HepG2 (cell line): ENCODE measurements at regions not wholly inside any gene's neighbourhood (a gene's known extent, or its start where the extent isn't known, plus 50 kb on each side); places are given as distances from the start of the nearest gene placed in this dataset.

Experiments used
- ATAC-seq: fragments of 200-7000 bp; cut with Tn5 transposase; 3 replicates; pipeline ENCODE4 v1.9.1; 2020; ENCODE audit warnings: mild to moderate bottlenecking, moderate library complexity
- BruUV-seq: library from RNA; stranded (reverse); fragments of 400-500 nt; replicated peaks from 2 replicates; lab custom pipeline; 2021; lab: Mats Ljungman, UMichigan
- CTCF ChIA-PET: fragments of 300-600 bp; formaldehyde crosslinking; extraction: SDS; loops from one replicate; lab custom pipeline; 2021; ENCODE audit warnings: low total read pairs, inconsistent platforms, low intra/inter-chr PET ratio; lab: Yijun Ruan, JAX
- POLR2A ChIA-PET: fragments of 350-600 bp; sonication (Branson Sonifier 250); formaldehyde crosslinking; loops from one replicate; lab custom pipeline; 2020; ENCODE audit warnings: antibody characterized with exemption, inconsistent platforms; lab: Yijun Ruan, JAX
- DNase-seq: peaks from one replicate; pipeline ENCODE4 v3.0.0-alpha.2; 2015; ENCODE audit warnings: low spot score
- FAIRE-seq: peaks from 3 replicates; lab custom pipeline; 2011; peaks lifted over from hg19 to GRCh38; lab: Jason Lieb, UNC
- H2AFZ ChIP-seq: one replicate; pipeline ENCODE4 v1.6.1; 2011; ENCODE audit warnings: low read length, inconsistent platforms
- H3K27ac ChIP-seq: fragments of 300-600 bp; 3 replicates; pipeline ENCODE4 v1.8.0; 2011; ENCODE audit warnings: mixed run types, mild to moderate bottlenecking, mixed read lengths, low read length, inconsistent platforms; ENCODE audit not compliant: insufficient read depth; ENCODE audit errors: extremely low read length
- H3K27me3 ChIP-seq, 2 experiments: fragments of 200-600 bp in 1 of 2; 2 replicates in 1 of 2; 3 replicates in 1 of 2; pipeline versions ENCODE4 v1.6.0 to v1.8.0; 2011; ENCODE audit warnings: low read length in 2 of 2, mild to moderate bottlenecking in 2 of 2, moderate library complexity in 2 of 2, inconsistent platforms in 1 of 2; ENCODE audit not compliant: insufficient read depth in 2 of 2, control insufficient read depth in 1 of 2
- H3K36me3 ChIP-seq, 2 experiments: fragments of 200-600 bp in 1 of 2; replicated peaks in 1 of 2; 2 replicates in 1 of 2; 3 replicates in 1 of 2; pipeline versions ENCODE4 v1.5.1 to v1.8.0; 2011; ENCODE audit warnings: low read length in 2 of 2, inconsistent platforms in 1 of 2; ENCODE audit not compliant: insufficient read depth in 2 of 2, control insufficient read depth in 1 of 2
- H3K4me1 ChIP-seq: 2 replicates; pipeline ENCODE4 v1.5.1; 2012; ENCODE audit warnings: low read length, inconsistent platforms; ENCODE audit not compliant: insufficient read depth
- H3K4me2 ChIP-seq: 2 replicates; pipeline ENCODE4 v1.6.0; 2011; ENCODE audit warnings: low read depth, low read length, inconsistent platforms
- H3K4me3 ChIP-seq, 3 experiments: fragments of 200-600 bp in 1 of 3; sonication (generic), shearing (Covaris generic) in 1 of 3; replicated peaks in 1 of 3; 2 replicates each; pipeline ENCODE4 v1.5.1; 2011 to 2016; ENCODE audit warnings: low read length in 3 of 3, inconsistent platforms in 2 of 3, low read depth in 2 of 3, mild to moderate bottlenecking in 2 of 3, control low read depth in 1 of 3, mixed read lengths in 1 of 3; ENCODE audit not compliant: insufficient read depth in 1 of 3
- H3K79me2 ChIP-seq: one replicate; pipeline ENCODE4 v1.6.1; 2011; ENCODE audit warnings: low read length, inconsistent platforms; ENCODE audit not compliant: insufficient read depth
- H3K9ac ChIP-seq: 2 replicates; pipeline ENCODE4 v1.6.0; 2011; ENCODE audit warnings: mild to moderate bottlenecking, low read depth, low read length, inconsistent platforms; ENCODE audit not compliant: insufficient read depth
- H3K9me3 ChIP-seq: 2 replicates; pipeline ENCODE4 v1.5.1; 2012; ENCODE audit warnings: mild to moderate bottlenecking, low read length
- H4K20me1 ChIP-seq: 2 replicates; pipeline ENCODE4 v1.6.0; 2011; ENCODE audit warnings: inconsistent platforms, mild to moderate bottlenecking, low read length, moderate library complexity; ENCODE audit not compliant: insufficient read depth
- ELF3 ChIP-seq: IDR thresholded peaks from 2 replicates; pipeline ENCODE4 v1.6.1; 2016; ENCODE audit warnings: missing genetic modification reagents, missing compliant biosample characterization
- GLI4 ChIP-seq: sonication (generic); formaldehyde crosslinking; IDR thresholded peaks from 2 replicates; pipeline ENCODE4 v1.5.1; 2020; ENCODE audit warnings: missing genetic modification reagents, mild to moderate bottlenecking, moderate library complexity, borderline replicate concordance
- NFKB2 ChIP-seq: sonication (generic); formaldehyde crosslinking; IDR thresholded peaks from 2 replicates; pipeline ENCODE4 v1.4.0; 2020; ENCODE audit warnings: missing genetic modification reagents, borderline replicate concordance
- PITX1 ChIP-seq: sonication (generic); formaldehyde crosslinking; IDR thresholded peaks from 2 replicates; pipeline ENCODE4 v1.5.1; 2020; ENCODE audit warnings: mild to moderate bottlenecking, missing genetic modification reagents
- RARA ChIP-seq: IDR thresholded peaks from 2 replicates; pipeline ENCODE4 v1.6.1; 2016; ENCODE audit warnings: missing genetic modification reagents, missing compliant biosample characterization
- TCF12 ChIP-seq, 2 experiments: fragments of 450-650 bp in 1 of 2; sonication (generic) in 1 of 2; formaldehyde crosslinking in 1 of 2; IDR thresholded peaks; 2 replicates each; pipeline versions ENCODE4 v1.6.1 to v1.8.0; 2017 to 2022; ENCODE audit warnings: antibody characterized with exemption in 1 of 2, mild to moderate bottlenecking in 1 of 2, missing genetic modification reagents in 1 of 2, moderate library complexity in 1 of 2
- ZFP62 ChIP-seq: sonication (generic); formaldehyde crosslinking; IDR thresholded peaks from 2 replicates; pipeline ENCODE4 v1.4.0; 2020; ENCODE audit warnings: missing genetic modification reagents
- ZMYM4 ChIP-seq: sonication (generic); formaldehyde crosslinking; IDR thresholded peaks from 2 replicates; pipeline ENCODE4 v1.8.1; 2023; ENCODE audit warnings: mild to moderate bottlenecking, missing genetic modification reagents
- ZNF343 ChIP-seq: sonication (generic); formaldehyde crosslinking; IDR thresholded peaks from 2 replicates; pipeline ENCODE4 v1.4.0; 2020; ENCODE audit warnings: mild to moderate bottlenecking, missing genetic modification reagents
- WGBS: methylation state at CpG from one replicate; pipeline ENCODE4 v1.1.6; 2017; ENCODE audit warnings: low lambda C conversion rate; 5-methylcytosine and 5-hydroxymethylcytosine counted together
- in situ Hi-C: cut with HindIII; loops from 2 replicates; pipeline ENCODE4 v1.10.0; 2017; ENCODE audit warnings: low pct_unique_long_range_greater_than_20kb; ENCODE audit not compliant: extremely low pct_ligation_motif_present
- intact Hi-C: fragments of 100-400 bp; cut with micrococcal nuclease; formaldehyde crosslinking; loops from one replicate; pipeline ENCODE4 v1.10.0; 2022; ENCODE audit not compliant: unreplicated experiment
- TF ChIP-seq, protein P1 (sequence below): sonication (generic); formaldehyde crosslinking; IDR thresholded peaks from 2 replicates; pipeline ENCODE4 v1.8.0; 2022; ENCODE audit warnings: mild to moderate bottlenecking, missing genetic modification reagents, borderline replicate concordance
- TF ChIP-seq, protein P2 (sequence below): sonication (generic); formaldehyde crosslinking; IDR thresholded peaks from 2 replicates; pipeline ENCODE4 v1.4.0; 2020; ENCODE audit warnings: mild to moderate bottlenecking, missing genetic modification reagents
- TF ChIP-seq, protein P3 (sequence below): sonication (generic); formaldehyde crosslinking; IDR thresholded peaks from 2 replicates; pipeline ENCODE4 v1.5.0; 2020; ENCODE audit warnings: mild to moderate bottlenecking, missing genetic modification reagents

DNA sequence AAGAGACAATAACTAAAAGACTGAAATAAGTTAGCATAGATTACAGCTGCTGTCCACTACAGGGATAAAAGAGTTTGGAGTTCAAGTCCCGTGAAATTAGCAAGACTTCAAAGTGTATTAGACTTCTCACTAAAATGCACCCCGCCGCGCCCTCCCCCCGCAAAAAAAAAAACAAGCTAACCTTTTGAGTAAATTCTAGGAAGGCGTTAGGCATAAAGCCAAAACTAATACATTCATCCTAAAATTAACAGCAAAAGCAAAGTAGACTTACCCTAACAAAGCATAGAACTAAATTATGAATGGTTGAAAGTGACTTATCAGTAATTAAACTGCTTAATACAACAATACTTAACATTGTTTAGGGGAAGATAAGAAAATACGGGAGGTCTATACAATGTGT is 581.0 kb upstream of the CHORDC1 start (continued):
- no peak for TF ChIP-seq NFKB2

DNA sequence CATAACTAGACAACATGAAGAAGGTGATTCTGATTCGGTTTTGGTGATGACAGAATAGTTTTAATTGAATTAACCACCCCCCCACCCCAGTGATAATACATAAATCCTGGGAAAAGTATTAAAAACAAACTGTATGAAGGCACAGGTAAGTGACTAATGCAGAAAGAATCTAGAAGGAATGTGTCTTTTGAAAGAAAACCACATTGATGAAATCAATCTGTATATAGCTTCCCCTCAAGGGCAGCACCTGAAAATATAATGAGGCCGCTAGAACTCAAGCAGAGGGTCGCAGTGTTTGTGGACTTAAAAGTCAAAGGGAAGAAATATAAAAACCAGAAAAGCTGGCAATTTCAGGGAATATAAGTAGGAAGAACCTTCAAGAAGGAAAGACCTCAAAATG is 580.5 kb upstream of the CHORDC1 start:
- Histone ChIP-seq H3K4me1 (no peaks in the 10 kb centered on the region), H3K27me3 (no peaks in the 10 kb centered on the region), H3K4me3 (no peak overlapping the region), H3K4me2 (no peak overlapping the region), H3K9me3 (no peaks in the 10 kb centered on the region), H3K9ac (no peak overlapping the region), H3K79me2 (no peaks in the 10 kb centered on the region), H3K27ac (no peak overlapping the region), H4K20me1 (no peaks in the 10 kb centered on the region)
- FAIRE-seq (no peak), DNase-seq (no peak), ATAC-seq (no peak)
- no TSS peak for BruUV-seq
- ChIA-PET CTCF (no interaction called here), POLR2A (no interaction called here)
- TF ChIP-seq, protein P1, sequence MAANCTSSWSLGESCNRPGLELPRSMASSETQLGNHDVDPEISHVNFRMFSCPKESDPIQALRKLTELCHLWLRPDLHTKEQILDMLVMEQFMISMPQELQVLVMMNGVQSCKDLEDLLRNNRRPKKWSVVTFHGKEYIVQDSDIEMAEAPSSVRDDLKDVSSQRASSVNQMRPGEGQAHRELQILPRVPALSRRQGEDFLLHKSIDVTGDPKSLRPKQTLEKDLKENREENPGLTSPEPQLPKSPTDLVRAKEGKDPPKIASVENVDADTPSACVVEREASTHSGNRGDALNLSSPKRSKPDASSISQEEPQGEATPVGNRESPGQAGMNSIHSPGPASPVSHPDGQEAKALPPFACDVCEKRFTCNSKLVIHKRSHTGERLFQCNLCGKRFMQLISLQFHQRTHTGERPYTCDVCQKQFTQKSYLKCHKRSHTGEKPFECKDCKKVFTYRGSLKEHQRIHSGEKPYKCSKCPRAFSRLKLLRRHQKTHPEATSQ (CRISPR knock-in tag), result no peak
- TF ChIP-seq TCF12 (IDR thresholded peaks at IDR 0.05), result no peak
- no peak for TF ChIP-seq TCF12 (CRISPR knock-in tag; IDR thresholded peaks at IDR 0.05)
- no peak for TF ChIP-seq ELF3 (CRISPR knock-in tag)
- no peak for TF ChIP-seq ZMYM4 (CRISPR knock-in tag)
- TF ChIP-seq GLI4 (CRISPR knock-in tag), result no peak
- TF ChIP-seq, protein P2, sequence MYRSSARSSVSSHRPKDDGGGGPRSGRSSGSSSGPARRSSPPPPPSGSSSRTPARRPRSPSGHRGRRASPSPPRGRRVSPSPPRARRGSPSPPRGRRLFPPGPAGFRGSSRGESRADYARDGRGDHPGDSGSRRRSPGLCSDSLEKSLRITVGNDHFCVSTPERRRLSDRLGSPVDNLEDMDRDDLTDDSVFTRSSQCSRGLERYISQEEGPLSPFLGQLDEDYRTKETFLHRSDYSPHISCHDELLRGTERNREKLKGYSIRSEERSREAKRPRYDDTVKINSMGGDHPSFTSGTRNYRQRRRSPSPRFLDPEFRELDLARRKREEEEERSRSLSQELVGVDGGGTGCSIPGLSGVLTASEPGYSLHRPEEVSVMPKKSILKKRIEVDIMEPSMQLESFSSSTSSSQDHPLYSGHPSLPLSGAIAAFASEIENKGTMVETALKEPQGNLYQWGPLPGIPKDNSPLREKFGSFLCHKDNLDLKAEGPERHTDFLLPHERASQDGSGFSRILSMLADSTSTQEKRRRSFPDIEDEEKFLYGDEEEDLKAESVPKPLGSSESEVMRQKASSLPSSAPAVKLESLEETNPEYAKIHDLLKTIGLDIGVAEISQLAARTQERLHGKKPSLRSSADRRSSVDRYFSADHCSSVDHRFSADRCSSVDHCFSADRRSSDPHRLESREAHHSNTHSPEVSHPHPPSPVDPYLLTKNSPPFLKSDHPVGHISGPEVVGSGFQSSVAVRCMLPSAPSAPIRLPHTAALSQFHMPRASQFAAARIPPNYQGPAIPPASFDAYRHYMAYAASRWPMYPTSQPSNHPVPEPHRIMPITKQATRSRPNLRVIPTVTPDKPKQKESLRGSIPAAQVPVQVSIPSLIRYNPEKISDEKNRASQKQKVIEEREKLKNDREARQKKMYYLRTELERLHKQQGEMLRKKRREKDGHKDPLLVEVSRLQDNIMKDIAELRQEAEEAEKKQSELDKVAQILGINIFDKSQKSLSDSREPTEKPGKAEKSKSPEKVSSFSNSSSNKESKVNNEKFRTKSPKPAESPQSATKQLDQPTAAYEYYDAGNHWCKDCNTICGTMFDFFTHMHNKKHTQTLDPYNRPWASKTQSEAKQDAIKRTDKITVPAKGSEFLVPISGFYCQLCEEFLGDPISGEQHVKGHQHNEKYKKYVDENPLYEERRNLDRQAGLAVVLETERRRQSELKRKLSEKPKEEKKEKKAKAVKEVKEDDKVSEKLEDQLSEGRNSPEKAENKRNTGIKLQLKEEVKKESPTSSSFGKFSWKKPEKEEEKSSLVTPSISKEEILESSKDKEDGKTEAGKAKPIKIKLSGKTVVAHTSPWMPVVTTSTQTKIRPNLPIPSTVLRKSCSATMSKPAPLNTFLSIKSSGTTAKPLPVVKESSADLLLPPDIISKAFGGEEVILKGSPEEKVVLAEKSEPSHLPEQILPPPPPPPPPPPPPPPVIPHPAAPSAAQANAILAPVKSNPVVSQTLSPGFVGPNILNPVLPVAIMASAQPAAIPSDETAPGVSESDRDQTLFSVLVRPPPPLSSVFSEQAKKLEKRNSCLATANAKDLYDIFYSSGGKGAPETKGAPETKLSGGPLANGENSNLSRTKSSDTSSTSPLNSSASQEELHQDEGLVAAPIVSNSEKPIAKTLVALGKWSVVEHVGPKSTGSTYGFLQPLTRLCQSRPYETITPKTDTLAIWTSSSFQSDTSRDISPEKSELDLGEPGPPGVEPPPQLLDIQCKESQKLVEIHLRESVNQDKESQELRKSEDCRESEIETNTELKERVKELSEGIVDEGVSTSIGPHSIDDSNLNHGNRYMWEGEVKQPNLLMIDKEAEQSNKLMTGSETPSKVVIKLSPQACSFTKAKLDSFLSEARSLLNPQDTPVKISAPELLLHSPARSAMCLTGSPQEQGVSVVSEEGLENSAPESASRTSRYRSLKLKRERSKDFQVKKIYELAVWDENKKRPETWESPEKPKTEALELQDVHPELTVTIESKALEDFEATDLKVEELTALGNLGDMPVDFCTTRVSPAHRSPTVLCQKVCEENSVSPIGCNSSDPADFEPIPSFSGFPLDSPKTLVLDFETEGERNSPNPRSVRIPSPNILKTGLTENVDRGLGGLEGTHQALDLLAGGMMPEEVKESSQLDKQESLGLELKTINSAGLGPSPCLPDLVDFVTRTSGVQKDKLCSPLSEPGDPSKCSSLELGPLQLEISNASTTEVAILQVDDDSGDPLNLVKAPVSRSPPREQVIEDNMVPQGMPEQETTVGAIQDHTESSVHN (CRISPR knock-in tag), result no peak
- TF ChIP-seq, protein P3, sequence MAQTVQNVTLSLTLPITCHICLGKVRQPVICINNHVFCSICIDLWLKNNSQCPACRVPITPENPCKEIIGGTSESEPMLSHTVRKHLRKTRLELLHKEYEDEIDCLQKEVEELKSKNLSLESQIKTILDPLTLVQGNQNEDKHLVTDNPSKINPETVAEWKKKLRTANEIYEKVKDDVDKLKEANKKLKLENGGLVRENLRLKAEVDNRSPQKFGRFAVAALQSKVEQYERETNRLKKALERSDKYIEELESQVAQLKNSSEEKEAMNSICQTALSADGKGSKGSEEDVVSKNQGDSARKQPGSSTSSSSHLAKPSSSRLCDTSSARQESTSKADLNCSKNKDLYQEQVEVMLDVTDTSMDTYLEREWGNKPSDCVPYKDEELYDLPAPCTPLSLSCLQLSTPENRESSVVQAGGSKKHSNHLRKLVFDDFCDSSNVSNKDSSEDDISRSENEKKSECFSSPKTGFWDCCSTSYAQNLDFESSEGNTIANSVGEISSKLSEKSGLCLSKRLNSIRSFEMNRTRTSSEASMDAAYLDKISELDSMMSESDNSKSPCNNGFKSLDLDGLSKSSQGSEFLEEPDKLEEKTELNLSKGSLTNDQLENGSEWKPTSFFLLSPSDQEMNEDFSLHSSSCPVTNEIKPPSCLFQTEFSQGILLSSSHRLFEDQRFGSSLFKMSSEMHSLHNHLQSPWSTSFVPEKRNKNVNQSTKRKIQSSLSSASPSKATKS (CRISPR knock-in tag), result no peak
- no peak for TF ChIP-seq ZNF343 (CRISPR knock-in tag)
- TF ChIP-seq RARA, result no peak
- no peak for TF ChIP-seq ZFP62 (CRISPR knock-in tag)
- TF ChIP-seq PITX1 (CRISPR knock-in tag), result no peak
- TF ChIP-seq, all 625 proteins: peak for 0
- Histone ChIP-seq H3K36me3 (no peaks in the 10 kb centered on the region), H2AFZ (no peak overlapping the region)
- WGBS, result 26% methylated on average over 3 of the region's 3 CpGs
- in situ Hi-C loops (no loop called here), intact Hi-C loops (no loop called here)
